Testis (tissue), 2 donors: ENCODE measurements at regions not wholly inside any gene's neighbourhood (a gene's known extent, or its start where the extent isn't known, plus 50 kb on each side); places are given as distances from the start of the nearest gene placed in this dataset.

Experiments
- POLR2A ChIP-seq: fragments of 450-650 bp; IDR thresholded peaks from one replicate; pipeline ENCODE4 v1.6.1; 2017; ENCODE audit warnings: antibody characterized with exemption, mild to moderate bottlenecking, moderate library complexity
- TF ChIP-seq, protein P1 (sequence below), 3 experiments: fragments of 450-650 bp in 2 of 3; fragments of 200-600 bp in 1 of 3; sonication (generic) in 1 of 3; IDR thresholded peaks; one replicate each; pipeline ENCODE4 v1.5.1; 2016 to 2019; ENCODE audit warnings: antibody characterized with exemption in 3 of 3, mild to moderate bottlenecking in 2 of 3, moderate library complexity in 1 of 3

DNA sequence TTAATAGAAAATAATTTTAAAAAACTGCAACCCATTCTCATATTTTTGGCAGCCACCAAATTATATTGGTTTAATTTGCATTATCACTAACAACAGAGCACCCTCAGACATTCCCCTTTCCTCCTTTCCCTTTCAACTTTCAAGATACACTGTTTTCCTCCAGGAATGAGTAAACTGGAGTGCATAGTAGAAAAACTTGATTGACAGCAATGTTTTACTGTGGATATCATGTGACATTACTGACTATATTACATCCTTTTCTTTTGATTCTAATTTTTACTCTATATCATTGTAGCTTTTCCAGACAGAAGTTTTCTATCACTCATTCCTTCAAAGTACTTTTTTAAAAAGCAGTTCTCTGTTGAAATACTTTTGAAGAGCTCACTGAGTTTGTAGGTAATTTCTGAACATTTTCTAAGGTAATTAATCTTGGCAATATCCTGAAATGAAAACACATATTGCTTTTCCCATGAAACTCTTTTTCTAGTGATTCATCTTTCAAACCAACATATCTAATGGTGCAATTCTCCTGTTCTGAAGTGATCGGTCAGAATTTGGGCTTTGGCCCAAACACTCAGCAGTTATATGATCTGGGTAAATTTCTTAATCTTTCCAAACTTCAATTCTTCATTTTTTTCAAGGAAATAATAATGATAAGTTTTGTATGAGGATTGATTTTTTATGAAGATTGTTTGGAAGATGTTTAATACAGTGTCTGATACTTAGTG, 920.4 kb upstream of the EPHA5 start:
- TF ChIP-seq POLR2A, result no peak
- TF ChIP-seq, protein P1, sequence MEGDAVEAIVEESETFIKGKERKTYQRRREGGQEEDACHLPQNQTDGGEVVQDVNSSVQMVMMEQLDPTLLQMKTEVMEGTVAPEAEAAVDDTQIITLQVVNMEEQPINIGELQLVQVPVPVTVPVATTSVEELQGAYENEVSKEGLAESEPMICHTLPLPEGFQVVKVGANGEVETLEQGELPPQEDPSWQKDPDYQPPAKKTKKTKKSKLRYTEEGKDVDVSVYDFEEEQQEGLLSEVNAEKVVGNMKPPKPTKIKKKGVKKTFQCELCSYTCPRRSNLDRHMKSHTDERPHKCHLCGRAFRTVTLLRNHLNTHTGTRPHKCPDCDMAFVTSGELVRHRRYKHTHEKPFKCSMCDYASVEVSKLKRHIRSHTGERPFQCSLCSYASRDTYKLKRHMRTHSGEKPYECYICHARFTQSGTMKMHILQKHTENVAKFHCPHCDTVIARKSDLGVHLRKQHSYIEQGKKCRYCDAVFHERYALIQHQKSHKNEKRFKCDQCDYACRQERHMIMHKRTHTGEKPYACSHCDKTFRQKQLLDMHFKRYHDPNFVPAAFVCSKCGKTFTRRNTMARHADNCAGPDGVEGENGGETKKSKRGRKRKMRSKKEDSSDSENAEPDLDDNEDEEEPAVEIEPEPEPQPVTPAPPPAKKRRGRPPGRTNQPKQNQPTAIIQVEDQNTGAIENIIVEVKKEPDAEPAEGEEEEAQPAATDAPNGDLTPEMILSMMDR (IDR thresholded peaks at IDR 0.05), result no peak
